LoVo (cell line): ENCODE measurements at regions not wholly inside any gene's neighbourhood (a gene's known extent, or its start where the extent isn't known, plus 50 kb on each side); places are given as distances from the start of the nearest gene placed in this dataset.

ENCODE experiments used
- DNase-seq: peaks from one replicate; pipeline ENCODE4 v3.0.0-alpha.2; 2016; ENCODE audit warnings: low spot score

DNA sequence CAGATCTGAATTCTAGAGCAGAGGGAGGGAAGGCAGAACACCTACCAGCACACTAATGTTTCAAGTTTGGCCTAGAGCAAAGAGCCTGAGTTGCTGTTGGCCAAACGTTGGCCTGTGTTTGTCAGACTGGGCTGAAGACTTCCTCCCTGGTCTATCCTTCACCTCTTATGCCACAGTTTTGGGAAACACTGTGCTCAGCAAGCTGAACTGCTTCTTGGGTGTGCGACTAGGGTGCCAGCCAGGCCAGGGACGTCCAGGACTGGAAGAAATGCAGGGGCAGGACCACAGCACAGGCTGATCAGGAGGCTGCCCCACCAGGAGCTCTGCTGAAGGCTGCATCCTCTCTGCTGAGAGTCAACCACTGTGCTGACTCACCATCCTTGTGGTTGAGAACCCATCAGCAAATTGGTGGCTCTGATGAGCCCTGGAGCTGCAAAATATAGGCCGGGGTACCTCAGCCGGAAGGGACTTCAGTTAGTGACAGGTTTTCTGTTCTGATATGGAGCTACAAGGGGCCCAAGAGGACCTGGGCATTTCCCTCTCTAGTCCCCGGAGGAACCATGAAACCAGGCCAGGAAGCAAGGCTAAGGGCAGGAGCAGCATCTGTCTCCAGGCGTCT, 131.6 kb upstream of the RASGRP1 start:
- no peak for DNase-seq

DNA sequence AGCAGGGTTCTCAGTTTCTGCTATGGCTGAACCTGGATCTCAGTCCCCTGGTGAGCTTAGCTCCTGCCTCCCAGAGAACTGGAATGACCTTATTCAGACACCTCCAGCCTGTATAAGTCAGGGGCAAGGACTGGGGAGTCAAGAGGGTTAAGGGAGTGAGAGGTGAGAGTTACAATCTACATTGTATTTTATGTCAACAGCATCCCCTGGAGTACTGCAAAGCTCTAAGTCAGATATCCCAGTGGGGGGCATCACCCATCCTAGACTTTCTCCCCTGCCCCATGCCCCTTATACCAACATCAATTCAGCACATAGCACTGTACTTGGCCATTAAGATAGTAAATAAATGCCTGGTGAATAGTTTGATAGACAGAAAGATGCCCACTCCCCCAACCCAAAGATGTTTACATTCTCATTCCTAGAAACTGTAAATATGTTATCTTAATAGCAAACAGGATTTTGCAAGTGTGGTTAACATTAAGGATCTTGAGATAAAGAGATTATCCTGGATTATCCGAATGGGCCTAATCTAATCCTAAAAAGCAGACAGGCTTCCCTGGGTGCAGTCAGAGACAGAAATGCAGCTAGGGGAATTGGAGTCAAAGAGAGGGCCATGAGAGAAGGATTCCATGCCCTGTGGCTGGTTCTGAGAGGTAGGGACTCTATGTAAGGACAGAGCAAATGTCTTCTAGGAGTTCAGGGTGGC, 132.3 kb upstream of the RASGRP1 start:
- DNase-seq = no peak

DNA sequence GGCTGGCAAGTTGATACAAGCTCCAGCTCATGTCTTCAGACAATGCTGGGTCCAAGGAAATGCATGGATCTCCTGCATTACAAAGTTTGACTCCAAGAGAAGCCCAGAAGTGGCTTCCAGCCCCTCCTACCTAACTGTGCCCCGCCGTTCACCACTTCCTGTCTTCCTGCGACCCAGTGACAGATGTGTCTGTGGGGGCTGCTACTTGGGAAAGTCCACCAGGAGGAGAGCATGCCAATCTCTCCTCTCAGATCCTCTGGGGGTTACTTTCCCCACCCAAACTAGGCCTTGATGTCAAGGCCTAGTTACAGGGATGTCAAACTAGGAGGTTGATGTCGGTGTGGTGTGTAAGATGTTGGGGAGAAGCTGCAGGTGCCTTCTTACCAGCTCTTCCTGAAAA, 133.6 kb upstream of the RASGRP1 start:
- DNase-seq = no peak

DNA sequence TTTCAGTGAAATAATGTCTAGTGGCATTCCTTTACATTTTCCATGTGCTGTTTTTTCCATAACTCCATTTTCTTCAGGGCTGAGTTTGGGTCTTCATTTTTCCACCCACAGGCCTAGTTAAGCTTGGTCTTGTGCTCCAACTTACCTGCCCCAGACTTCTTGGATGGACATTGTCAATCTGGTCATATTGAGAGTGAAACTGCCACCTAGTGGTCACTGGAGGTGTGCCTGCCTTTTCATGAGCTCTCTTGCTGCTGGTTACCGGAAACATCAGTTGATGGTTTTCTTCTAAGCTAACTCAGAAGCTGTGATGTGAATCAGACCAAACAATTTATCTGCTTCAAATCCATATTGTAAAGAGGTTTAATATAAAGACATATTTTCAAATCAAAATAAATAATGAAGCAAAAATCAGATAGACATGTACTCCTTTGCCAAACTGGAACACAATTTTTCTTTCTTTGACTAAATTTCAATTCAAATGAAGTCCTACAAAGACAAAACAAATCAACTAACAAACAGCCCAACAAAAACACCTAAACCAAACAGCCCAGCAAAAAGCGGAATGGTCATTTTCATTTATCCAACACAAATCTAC, 135.1 kb upstream of the RASGRP1 start:
- DNase-seq = peak; percentile 77

DNA sequence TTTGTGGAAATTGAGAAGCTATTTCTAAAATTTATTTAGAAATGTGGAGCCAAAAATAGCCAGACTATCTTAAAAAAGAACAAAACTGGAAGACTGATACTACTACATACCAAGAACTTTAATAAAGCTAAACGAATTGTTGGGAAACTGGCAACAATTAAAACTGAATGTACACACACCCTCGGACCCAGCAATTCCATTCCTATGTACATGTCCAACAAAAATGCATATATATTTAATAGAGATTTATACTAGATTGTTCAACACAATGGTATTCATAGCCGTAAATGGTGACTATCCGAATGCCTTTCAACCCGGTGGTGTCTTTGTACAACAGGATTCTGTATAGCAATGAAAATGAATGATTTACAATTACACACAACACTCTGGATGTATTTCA, 136.5 kb upstream of the RASGRP1 start:
- no peak for DNase-seq

DNA sequence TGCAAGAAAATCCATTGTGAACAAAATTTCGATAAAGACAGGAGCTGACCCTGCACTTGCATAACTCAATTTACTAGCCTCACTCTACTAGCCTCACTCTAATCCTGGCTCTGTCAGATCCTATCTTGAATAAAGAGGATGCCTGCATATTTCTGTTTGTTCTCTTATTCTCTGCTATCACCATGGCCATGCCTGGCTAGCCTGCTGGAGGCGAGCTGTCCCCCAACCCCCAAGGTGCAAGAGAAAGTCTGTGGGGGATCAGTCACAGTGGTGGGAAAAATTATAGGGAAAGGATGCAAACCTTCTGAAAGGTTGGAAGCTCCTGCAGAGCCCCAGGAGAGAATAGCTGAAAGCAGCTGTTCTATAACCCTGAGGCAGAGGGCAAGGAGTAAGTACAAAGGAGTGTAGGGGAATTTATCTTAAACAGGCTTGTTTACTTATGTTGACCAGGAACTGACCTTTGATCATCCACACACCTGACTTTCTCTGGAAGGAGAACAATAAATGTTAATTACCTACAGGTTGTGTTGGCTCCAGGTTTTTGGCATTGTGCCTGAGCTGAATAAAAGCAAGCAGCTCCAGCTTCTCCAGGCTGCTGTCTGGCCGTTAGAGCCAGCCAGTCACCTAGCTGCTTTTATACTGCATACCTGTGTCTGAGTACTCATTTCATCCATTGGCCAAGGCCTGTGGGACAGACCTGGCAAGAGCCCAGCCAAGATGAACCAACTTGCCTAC, 137.7 kb upstream of the RASGRP1 start:
- DNase-seq = peak; percentile 93

DNA sequence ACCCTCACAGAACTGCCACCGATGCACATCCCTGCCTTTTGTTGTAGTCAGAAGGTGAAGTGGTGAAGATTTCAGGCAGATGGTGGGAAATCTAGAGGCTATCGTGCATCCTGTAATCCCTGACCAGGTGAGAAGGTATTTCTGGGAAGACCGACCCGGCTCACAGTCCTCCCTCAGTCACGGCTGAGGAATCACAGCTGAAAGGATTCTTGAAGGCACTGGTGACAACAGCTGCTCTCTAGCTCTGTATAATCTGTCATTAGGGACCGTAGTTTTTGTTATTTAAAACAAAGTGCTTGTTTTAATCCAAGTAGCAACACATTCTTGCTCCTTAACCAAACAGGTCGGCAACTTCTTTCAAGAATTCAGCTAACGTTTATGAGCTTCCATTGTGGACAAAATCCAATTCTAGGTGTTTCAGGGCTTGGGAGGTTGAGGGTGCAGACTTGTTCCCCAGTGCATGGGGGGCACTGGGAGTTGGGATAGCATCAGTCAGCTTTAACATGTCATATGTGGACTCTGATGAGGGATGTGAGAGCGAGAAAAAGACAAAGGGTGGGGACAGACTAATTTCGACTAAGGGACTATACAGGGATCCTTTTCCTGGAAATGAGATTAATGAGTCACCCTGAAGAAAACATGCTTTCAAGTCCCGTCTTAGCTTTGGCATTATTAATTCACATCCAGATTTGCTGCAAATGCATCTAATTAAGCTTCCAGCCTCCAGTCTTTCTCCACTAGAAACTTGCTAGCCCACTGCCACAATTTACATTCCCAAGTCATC, 141.0 kb upstream of the RASGRP1 start:
- no peak for DNase-seq

DNA sequence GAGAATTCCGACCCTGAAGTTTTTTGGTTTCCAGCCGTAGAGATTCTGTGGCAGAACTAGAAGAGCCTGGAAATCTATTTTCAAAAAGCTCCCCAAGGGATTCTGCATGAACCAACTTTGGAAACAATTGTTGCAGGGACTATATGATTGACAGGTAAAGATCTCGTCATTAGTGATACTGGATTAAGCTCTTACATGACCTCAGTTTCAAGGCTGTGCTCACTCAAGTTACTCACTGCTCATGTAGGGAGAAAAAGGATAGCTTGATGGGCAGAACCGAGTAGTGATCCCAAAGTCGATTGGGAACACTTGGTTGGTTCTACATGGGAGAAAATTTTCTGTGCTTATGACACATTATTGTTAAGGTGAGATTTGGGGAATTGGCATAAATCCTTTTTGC, 142.3 kb upstream of the RASGRP1 start:
- no peak for DNase-seq

DNA sequence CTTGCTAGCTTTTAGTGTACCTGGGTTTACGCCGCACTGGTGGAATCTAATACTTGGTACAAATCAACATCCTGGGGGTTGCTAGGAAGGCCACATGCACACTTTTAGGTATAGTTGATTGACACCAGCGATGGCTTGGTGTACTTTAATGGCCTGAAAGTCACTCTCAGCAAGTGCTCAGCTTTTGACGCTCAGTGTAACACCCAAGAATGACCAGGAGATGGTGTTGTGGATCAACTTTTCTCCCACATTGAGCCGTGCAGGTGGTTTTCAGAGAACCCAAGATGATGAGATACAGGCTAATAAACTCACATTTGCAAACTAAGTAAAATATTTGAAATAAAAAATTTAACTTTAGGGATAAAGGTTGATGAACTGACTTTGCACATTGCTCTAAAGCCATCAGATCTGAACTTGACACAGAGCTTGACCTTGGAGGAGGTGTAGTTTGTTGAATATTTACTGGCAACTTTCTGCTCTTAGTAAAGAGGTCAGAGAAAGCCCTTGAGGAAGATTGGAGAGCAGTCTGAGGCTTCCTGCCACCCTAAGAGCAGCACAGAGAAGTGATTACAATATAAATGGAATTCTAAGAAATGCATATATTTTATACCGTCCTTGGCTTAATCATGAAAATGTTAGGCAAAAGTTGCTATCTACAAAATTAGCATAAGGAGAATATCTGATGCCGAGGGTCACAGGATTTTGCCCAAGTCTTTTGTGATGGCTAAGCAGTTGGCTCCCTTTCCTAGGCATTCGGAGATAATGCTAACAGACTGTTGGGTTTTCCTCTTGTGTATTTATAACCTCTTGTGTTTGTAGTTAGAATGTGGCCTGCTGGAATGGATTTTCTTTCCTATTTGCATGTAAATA, 143.4 kb upstream of the RASGRP1 start:
- peak; percentile 69 for DNase-seq

DNA sequence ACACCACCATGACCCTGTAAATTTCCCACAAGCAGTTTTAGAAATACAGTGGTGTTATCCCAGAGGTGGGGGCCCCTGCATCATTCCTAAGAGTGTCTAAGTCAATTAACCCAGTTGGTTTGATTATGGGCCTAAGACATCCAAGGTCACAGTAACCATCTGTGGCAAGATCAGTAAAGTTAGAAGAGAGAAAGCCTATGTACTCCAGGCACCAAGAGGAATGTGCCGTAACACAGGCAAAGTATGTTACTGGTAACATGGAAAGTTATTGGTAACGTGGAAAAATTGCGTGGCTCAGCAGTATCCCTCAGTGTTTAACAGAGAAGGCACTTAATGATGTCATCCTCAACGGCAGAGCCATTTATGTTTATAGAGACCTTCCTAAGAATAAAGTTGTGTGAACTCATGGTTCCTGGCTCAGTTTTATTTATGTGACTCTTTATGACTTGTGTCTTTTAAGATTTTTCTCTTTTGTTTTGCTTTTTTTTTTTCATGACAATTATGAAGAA, 144.1 kb upstream of the RASGRP1 start:
- no peak for DNase-seq

DNA sequence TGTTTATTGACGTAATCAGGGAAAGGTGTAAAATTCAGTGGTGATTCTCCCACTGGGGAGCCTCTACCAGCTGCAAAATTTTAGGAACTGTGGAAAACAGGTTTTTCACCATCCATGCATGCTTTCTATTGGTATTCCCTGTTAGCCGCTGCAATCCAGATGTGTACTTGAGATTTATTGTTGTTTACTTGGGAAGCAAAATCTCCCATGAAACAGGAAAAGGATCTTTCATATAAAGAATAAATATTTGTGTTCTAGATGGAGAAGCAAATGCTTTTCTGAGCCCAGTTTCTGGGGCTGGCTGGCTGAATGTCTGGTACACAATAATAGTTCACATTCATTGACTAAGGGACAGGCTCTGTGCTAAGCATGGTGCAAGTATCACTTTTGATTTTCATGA, 144.6 kb upstream of the RASGRP1 start:
- no peak for DNase-seq

DNA sequence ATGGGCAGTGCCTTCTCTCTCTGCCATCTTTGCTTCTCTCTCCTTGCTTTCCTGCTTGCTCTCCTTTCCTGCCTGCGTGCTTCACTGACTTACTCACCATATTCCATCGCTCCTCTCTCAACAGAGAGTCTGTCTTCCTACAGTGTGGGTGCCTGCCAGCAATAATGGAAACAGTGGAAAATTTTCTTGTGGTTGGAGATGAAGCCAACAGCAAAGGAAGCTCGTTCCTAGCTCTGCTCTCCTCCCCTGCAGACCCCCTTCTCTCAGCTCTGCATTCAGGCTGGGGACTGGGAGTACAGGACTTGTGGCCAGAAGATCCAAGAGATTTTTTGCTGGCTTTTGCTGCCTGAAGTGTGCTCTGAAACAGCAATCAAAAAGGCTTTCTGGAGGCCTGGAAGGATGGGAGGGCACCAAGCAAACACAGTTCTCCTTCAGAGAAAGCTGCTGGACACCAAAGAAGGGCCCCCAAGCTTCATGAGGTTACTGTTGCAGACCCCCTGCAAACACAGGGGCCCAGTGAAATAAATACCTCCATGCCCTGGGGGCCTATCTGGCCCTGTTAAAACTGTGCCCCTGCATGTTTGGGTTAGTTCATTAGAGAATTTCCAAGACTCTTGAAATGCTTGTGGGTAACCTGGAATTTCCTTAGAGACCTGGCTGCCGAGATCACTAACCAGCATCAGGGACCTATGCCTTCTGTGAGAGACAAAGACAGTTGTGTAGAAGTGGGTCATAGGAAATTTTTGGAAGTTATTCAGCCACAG, 149.9 kb upstream of the RASGRP1 start:
- peak; percentile 37 for DNase-seq

DNA sequence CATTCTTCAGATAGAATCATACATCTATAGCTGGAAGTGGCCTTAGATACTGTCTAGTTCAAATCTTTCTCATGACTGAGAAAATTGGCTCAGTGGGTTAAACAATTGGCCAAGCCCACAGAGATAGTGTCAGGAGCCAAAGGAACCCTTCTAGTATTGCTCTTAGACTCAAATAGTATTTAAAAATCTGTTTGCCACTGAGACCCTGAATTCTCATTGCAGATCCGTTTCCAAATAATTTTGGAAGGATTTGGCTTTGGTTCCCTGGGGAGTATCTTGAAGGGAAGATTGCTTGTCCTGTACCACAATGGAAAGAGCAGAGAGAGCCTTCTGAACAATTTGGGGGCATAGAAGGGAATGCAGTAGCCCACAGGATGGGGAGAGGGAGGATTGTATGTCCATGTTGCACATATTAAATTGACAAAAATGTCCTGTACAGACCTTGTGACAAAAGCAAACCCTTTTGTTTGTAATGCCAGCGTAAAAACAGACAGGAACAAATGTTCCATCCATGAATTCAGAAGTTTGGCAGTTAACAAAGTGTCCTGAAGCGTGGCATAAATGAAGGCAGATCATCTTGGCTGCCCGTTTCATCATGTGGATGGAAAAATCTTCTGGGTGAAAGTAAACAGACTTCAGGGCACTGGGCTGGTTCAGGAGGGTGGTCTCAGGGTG, 156.4 kb upstream of the RASGRP1 start:
- DNase-seq = no peak

DNA sequence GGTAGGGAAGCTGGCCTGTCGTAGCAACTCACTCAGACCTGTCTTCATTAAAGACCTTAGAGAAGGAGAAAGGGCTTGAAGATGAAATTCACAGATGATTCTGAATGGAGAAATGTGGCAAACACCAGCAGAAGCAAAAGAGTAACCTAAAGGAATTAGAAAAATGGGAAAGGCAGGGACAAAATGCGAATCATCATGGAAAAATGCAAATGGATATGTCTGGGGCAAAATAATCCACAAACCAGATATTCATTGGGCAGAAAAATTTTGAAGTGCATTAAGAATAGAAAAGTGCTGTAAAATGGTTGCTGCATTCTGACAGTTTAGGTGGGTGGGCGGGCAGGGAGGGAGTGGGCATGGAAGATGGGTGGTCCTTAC, 156.9 kb upstream of the RASGRP1 start:
- DNase-seq = no peak

DNA sequence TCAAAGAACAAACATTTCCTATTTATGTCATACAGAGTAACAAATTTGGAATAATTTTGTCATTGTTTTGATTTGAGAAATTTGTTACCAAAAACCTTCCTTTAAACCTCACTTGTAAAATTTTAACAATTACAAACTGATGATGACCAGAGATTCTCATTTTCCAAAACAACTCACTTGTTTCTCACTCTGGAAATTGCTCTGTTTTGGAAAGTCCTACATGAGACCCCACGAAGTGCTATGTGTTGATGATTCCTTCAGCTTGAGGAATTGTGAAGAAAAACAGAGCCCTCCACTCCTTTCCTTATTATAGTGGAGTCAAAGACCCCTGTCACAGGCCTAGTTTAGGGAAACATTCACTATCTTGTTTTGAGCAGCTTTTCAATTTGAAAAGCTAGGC, 157.6 kb upstream of the RASGRP1 start:
- no peak for DNase-seq

DNA sequence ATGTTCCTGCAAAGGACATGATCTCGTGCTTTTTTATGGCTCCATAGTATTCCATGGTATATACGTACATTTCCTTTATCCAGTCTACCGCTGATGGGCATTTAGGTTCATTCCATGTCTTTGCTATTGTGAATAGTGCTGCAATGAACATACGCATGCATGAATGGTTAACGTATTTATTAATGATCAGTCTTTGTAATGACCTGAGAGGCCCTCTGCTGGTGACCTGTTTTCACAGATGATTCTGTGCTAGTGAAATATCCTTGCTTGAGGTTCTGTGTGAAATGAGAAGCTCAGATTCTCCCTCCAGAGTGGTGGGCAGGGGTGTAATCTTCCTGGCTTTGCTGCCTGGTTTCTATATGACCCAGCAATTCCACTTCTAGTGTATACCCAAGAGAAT, 160.2 kb upstream of the RASGRP1 start:
- DNase-seq = no peak

DNA sequence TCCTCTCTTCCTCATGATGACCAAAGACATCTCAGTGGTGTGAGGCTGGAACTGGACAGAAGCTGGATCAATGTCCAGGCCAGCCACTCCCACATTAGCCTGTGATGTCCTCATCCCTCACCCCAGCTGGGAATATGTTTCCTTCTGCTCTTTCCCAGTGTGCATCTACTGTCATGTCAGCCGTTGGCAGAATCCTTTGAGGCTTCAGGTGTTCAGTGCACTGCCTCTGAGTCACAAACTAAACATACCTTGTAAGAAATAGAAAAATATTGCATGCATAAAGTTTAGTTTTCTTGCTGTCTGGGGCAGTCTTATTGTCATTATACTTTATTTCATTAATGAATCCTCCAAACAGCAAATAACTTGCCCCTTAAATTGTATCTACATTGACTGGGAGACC, 161.6 kb upstream of the RASGRP1 start:
- no peak for DNase-seq

DNA sequence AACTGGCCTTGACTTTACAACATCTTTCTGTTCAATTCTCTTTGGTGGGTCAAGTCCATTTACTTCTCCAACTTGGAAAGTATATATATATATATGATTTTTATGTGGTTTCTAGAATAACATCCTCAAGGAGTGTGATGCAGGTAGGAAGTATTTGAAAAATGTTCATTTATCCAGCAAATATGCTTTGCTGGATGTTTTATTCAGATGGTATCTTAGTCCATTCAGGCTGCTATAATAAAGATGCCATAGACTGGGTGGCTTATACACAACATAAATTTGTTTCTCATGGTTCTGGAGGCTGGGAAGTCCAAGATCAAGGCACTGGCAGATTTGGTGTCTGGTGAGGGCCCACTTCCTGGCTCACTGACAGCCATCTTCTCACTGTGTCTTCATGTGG, 168.7 kb upstream of the RASGRP1 start:
- DNase-seq = no peak

DNA sequence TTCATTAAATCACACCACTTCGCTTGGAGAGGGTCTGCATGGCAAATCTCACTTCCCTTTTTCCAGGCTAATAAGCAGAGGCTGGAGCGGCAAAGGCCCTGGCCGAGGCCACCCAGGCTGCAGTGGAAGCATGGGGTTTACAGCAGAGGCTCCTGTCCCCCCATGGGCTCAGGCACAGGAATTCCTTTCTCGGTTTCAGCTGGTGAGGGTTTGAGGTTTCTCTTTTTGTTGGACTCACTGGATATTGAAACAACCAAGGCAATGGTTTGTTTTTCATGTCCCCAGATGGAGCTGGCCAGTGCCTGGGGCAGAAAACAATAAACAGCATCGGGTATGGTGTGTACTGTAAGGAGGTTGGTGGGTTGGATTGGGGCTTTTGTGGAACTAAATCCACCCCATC, 175.6 kb upstream of the RASGRP1 start:
- no peak for DNase-seq

DNA sequence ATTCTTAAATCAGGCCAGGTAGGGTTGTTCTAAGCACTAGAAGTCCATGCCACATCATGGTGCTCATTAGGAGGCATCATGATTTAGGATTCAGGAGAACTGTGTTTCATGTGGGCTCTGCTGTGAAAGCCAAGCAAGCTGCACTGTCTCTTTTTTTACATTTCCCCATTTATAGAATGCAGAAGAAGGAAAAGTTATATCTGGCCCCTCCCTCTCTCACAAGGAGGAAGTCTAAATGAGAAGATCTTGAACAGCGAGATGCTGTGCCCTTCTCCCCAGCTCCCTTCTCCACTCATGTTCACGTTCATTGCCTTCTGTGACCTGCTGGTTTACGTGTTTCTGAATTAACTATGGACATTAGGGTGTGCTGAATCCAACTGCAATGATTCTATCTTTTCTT, 178.5 kb upstream of the RASGRP1 start:
- no peak for DNase-seq
